NCI-H128 (cell line): ENCODE measurements at regions not wholly inside any gene's neighbourhood (a gene's known extent, or its start where the extent isn't known, plus 50 kb on each side); places are given as distances from the start of the nearest gene placed in this dataset.

Source experiments
- DNase-seq: peaks from one replicate; lab custom pipeline; 2025; ENCODE audit not compliant: unreplicated experiment; lab: John Stamatoyannopoulos, UW

- DNase-seq, result no peak
Observed at GRCh38 chr12:33323823-33324222, 115.8 kb downstream of the SYT10 start.

- no peak for DNase-seq
Observed at GRCh38 chr12:33322519-33322918, 117.1 kb downstream of the SYT10 start.

GRCh38 chr12:33317746-33318145 is 121.9 kb downstream of the SYT10 start:
- no peak for DNase-seq

GRCh38 chr12:33314223-33314622 is 125.4 kb downstream of the SYT10 start:
- no peak for DNase-seq

- no peak for DNase-seq
Observed at GRCh38 chr12:33313476-33313875, 126.1 kb downstream of the SYT10 start.

- DNase-seq, result no peak
Observed at GRCh38 chr12:33310471-33310870, 129.1 kb downstream of the SYT10 start.

- DNase-seq, result no peak
Observed at GRCh38 chr12:33304176-33304575, 135.4 kb downstream of the SYT10 start.

- DNase-seq, result no peak
Observed at GRCh38 chr12:33296529-33296928, 143.1 kb downstream of the SYT10 start.

GRCh38 chr12:33290703-33291102 is 148.9 kb downstream of the SYT10 start:
- no peak for DNase-seq

- DNase-seq, result no peak
Observed at GRCh38 chr12:33283054-33283453, 156.6 kb downstream of the SYT10 start.

- no peak for DNase-seq
Observed at GRCh38 chr12:33277376-33277775, 162.2 kb downstream of the SYT10 start.

GRCh38 chr12:33267641-33268040 is 172.0 kb downstream of the SYT10 start:
- DNase-seq, result no peak

GRCh38 chr12:33265900-33266299 is 173.7 kb downstream of the SYT10 start:
- no peak for DNase-seq

- no peak for DNase-seq
Observed at GRCh38 chr12:33265033-33265731, 174.4 kb downstream of the SYT10 start.

- no peak for DNase-seq
Observed at GRCh38 chr12:33253178-33253577, 186.4 kb downstream of the SYT10 start.

GRCh38 chr12:33251548-33251947 is 188.1 kb downstream of the SYT10 start:
- no peak for DNase-seq

- no peak for DNase-seq
Observed at GRCh38 chr12:33248364-33248763, 191.3 kb downstream of the SYT10 start.

- DNase-seq, result no peak
Observed at GRCh38 chr12:33247625-33248024, 192.0 kb downstream of the SYT10 start.

GRCh38 chr12:33245434-33245833 is 194.2 kb downstream of the SYT10 start:
- no peak for DNase-seq

GRCh38 chr12:33226671-33227070 is 212.9 kb downstream of the SYT10 start:
- no peak for DNase-seq

- no peak for DNase-seq
Observed at GRCh38 chr12:33223956-33224355, 215.7 kb downstream of the SYT10 start.

- DNase-seq, result no peak
Observed at GRCh38 chr12:33222357-33222756, 217.3 kb downstream of the SYT10 start.

- no peak for DNase-seq
Observed at GRCh38 chr12:33205981-33206380, 233.6 kb downstream of the SYT10 start.
